Urothelium cell line (cell line): ENCODE measurements at regions not wholly inside any gene's neighbourhood (a gene's known extent, or its start where the extent isn't known, plus 50 kb on each side); places are given as distances from the start of the nearest gene placed in this dataset.

Experiments
- DNase-seq: peaks from one replicate; pipeline ENCODE4 v3.0.0; 2011; ENCODE audit warnings: low spot score, mixed read lengths
- FAIRE-seq: peaks from 2 replicates; lab custom pipeline; 2011; peaks lifted over from hg19 to GRCh38; lab: Jason Lieb, UNC

DNA sequence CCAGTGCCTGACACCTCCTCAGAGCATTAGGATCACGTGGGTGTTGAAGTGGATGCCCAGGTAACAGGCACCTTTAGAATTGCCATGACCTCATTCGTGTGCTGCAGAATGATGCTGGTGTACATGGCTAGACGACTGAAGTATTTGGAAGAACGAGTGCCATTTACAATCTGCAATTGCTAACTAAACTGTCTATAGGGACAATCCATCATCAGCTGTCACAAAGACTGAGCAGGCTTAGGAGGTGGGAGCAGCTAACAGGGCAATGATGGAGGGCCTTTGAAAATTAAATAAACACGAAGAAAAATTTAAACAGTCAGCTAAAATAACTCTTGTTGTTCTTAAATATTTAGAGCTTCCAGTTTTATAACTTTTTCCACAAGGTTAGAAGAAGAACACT is 375.8 kb downstream of the GADD45G start:
- FAIRE-seq: no peak

DNA sequence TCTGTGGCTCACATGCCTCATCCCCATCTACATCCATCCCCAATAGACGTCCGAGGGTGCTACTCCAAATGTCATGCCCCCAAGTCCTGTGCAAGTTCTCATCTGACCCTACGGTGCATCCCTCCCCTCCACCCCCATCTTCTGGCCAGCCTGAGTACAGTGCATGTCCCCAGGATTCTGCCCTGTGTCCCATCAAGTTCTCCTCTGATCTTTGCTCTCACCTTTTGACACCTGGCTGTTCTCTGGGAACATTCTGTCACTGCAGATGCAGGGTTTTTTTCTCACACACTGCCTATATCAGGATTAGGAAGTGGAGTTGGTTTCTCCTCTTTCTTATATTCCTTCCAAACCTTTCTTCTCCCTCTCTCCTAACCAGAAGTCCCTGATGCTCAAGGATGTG is 377.2 kb downstream of the GADD45G start:
- DNase-seq (no peak), FAIRE-seq (no peak)

More for the DNA sequence above, 375.8 kb downstream of the GADD45G start:
- DNase-seq: no peak

DNA sequence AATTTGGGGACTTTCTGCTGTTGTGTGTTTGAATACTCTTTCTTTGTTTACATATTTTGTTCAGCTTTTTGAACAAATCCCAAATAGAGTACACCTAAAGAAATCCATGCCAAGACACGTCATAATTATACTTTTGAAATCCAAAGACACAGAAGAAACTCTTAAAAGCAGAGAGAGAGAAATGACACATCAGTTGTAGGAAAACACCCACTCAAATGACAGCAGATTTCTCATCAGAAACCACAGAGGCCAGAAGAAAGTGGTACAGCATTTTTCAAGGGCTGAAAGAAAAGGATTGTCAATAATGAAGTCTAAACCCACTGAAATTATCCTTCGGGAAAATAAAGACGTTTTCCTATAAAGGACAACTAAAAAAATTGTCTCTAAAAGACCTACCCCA is 378.6 kb downstream of the GADD45G start:
- DNase-seq: no peak
- no peak for FAIRE-seq

DNA sequence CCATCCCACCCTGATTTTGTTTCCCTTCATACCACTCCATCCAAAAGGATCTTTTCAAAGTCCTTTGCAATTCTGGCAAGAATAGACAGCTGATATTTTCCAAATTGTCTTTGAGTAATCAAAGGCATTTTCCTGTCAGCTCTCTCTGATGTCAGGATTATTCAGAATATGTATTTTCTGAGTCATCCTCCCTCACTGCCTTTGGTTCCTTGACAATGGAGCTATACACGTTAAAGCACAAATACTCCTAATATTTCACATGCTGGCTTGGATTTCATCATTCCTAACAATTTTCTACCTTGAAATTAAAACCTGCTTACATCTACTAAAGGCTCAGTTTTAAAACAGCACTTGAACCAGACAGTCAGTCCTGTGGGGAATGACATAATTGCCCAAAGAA is 379.4 kb downstream of the GADD45G start:
- no peak for FAIRE-seq
- no peak for DNase-seq

DNA sequence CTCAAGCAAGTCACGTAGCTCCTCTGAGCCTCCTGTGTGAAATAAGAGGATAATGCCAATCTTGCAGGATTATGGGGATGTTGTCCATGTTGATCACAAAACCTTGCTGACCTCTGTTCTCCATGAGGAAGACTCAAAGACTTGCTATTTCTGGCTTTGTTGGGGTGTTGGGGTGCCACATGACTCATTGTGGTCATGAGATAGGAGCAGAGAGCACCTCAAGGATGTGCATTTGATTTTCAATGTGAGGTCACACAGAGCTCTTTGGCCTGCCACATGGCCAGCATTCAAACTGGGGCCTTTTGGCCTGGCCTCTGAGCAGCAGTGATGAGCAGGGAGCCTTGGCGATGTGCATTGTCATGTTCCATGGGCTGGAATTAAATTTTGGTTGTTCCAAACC is 380.3 kb downstream of the GADD45G start:
- DNase-seq (no peak), FAIRE-seq (no peak)

DNA sequence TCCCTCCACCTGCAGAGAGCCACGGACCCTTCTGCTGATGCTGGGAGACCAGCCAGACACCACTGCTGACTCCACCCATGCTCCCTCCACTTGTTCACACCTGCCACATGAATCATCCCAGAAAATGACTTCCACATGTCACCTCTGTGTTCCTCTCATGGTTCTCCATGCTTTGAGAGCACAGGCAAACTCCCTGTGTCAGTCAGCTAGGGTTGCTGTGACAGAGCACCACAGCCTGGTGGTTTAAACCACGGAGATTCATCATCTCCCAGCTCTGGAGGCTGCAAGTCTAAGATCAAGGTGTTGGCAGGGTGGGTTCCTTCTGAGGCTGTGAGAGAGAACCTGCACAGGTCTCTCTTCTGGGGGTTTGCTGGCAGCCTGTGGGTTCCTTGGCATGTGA is 381.4 kb downstream of the GADD45G start:
- FAIRE-seq: no peak
- no peak for DNase-seq

DNA sequence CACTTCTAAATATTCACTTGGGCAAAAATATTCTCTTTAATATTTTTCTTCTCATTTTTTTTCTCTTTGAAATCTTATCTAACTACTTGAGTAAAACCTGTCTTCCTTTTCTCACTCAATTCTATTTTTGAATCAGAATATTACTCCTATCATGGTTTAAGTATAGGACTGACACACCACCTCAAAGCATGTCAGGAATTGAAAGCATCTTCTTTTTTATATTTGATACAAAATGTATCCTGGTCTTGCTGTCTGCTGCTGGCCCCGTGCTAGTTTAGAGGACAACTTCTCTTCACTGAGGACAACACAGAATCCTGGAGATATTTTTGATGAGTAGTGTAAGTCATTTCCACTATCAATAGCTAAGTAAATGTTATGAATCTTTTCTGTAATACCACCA is 383.6 kb downstream of the GADD45G start:
- FAIRE-seq (no peak), DNase-seq (no peak)

DNA sequence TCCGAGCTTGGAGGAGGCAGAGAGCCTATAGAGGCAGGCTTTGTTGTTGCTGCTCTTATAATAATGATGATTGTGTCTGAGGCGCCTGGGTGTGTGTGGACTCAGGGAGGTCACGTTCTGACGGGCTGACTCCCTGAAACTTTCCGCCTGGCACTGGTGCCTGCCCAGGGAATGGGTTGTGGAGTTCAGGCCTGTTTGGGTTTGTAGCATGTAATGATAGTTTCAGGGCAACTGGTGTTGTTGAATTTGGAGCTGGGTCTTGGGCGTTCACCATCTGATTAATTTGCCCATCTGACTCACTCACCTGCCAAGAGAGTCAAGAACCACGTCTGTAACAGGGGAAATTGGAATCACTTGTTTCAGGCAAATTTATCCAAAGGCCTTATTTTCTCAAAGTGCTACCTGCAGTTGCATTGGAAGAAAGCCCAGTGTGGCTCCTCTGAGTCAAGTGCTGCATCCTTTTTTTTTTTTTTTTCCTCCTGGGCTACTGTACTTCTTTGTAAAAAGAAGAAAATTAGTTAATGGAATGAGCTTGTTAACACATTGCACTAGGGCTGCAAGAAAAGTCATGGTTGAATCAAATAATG is 386.5 kb downstream of the GADD45G start:
- FAIRE-seq (no peak), DNase-seq (no peak)

DNA sequence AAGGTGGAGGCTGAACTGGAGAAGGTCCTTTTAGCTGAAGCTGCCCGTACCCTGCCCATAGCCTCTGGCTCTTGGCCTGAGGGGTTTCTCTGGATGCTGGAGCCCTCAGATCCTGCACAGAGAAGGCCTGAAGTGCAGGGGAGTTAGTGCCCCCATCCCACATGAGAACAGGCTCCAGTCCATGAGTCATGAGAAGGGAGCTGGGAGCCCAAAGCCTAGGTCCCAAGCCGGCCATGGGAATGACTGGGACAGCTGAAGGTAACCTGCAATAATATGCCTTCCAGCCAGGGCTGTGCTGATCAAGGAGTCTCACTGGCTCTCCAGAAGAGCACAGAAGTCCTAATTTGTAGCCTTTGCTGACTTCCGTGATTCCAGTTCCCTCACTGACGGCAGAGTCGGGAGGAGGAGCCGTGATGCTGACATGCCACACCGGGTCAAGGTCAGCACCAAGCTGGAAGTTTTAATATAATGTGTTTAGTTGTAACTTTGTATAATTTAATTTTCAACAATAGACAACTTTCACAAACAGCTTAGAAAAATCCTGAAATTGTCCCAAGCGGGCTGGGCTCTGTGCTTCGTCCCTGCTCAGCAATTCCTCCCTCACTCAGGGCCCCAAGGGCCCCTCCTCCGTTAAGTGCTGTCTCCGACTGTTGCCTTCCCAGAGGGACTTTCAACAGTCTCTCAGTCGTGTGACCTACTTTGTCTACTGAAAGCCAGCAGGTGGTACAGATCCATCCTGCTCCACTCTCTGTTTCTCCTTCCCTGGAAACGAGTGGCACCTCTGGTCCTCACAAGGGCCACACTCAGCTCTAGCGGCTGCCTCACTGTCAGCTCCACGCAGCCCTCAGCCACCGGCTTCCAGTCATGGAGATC is 387.8 kb downstream of the GADD45G start:
- no peak for FAIRE-seq
- DNase-seq: no peak

DNA sequence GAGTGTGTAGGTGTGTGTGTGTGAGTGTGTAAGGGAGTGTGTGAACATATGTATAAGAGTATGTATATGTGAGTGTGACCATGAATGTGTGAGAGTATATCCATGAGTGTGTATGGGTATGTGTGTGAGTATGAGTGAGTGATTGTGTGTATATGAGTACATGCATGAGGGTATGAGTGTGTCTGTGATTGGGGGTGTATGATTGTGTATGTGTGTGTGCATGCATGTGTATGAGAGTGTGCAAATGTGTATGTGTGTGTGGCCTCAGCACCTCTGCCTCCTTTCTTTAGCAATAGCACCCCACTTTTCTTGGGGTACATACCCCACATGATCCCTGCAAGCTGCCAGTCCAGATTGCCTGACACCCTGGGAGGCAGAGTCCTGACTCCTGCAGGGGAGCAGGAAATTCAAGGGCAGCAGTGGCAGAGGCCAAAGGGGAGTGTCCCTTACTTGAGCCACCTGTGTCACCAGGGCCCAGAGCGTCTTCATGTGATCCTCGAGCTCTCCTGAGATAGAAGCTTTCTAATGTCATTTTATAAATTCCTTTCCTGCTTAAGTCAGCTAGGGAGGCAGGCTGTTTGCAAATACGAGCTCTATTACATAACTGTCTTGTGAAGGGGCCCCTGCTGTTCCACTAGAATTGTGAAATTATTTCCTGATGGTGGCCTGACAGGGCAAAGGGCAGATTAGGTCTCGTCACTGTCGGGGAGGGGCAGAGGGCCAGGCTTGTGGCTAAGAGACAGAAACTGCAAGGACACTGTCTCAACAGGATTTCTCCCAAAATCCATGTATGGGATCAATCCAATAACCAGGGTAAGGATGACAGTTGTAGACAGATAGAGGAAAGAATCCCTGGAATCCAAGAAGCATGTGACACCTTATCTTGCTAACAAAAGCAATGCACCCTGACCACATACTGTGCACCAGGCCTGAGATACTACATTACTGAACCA is 389.1 kb downstream of the GADD45G start:
- no peak for FAIRE-seq
- DNase-seq: peak; percentile 38

DNA sequence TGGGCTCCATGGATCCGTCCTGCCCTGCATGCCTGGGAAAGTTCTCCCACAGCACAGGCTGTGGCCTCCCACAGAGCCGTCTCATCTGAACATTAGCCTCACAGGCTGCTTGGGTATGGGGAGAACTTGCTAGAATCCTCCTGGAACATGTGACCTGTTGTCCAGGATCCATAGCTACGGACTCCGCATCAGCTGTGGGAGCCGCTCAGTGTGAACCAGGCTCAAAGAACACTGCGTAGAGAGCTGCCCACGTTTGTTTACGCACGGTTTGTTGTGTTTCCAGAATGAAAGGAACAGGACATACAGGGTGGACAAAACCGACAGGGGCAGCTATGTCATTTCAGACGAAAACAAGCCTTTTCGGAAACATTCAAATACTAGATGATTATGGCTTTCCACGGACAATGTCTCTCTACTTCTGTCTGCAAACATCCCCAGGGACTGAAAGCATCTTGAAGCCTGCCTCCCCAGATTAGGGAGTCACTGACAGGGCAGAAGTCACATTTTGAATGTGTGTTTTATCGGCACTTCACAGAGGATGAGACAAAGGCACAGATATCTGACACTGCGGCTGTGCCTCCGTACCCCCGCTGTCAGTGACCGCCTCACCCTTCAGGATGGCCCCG is 390.3 kb downstream of the GADD45G start:
- FAIRE-seq (no peak), DNase-seq (no peak)

DNA sequence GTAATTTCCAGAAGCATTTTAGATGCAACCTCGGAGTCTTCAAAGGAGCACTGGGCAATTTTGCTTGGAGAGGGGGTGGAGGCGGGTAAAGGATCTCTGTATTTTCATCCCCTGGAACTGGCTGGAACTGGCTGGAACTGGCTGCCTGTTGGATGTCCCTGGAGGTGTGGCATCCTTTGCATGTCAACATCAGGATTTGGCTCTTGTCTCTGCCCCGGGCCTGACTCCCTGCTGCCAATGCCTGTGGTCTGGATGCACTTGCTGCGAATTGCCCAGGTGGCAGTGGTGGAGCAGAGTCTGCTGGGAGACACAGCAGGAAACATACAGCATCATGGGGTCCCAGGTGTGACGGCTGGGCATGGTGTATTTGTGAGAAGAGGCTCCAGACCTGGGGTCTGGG is 391.3 kb downstream of the GADD45G start:
- DNase-seq (no peak), FAIRE-seq (no peak)

DNA sequence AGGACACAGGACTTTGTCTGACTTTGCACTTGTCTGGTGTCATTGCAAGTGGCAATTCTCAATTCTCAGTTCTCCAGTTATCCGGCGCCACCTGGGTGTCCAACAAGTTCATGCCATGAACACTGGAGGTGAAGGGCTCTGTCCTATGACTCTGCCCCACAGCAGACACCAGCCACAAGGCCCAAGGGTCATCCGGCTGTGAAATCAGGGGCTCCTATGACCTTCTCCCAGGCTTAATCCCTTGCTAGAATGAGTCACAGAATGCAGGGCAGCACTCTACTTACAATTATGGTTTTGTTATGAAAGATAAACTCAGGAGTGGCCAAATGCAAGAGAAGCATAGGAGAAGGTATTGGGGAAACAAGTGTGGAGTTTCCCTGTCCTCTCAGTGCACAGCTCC is 392.0 kb downstream of the GADD45G start:
- FAIRE-seq: no peak

DNA sequence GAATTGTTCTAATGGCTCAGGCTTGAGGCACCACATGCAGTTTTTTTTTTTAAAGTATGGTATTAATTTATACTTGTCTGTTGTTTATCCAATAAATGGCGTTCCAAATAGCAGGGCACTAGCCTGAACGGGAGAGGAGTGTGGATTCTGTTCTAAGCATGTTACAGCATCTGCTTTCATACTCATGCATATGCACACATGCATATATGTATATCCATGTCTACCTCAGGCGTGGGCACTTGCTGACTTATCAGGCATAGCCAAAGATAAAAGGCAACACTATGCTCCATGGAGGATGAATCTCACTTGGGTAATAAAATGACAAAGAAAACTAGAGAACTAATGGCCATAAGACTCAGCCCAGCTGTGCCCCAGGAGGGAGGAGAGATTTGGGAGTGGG is 393.8 kb downstream of the GADD45G start:
- no peak for FAIRE-seq
- DNase-seq: no peak

More for the DNA sequence above, 392.0 kb downstream of the GADD45G start:
- DNase-seq: no peak

DNA sequence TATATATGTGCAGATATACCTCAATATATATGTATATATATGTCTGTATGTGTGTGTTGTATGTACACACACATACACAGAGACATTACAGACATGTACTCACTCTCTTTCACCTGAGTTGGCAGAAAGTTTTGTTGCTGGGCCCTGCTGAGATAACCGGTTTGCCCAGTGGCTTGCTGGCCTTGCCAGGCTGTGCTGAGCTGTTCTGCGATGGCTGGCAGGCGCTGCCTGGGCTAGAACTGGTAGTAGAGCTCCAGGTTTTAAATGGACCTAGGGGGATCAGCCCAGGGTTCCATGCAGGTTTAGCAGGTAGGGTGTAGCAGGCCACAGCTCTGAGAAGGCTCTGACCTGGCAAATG is 394.3 kb downstream of the GADD45G start:
- no peak for DNase-seq
- FAIRE-seq: no peak

DNA sequence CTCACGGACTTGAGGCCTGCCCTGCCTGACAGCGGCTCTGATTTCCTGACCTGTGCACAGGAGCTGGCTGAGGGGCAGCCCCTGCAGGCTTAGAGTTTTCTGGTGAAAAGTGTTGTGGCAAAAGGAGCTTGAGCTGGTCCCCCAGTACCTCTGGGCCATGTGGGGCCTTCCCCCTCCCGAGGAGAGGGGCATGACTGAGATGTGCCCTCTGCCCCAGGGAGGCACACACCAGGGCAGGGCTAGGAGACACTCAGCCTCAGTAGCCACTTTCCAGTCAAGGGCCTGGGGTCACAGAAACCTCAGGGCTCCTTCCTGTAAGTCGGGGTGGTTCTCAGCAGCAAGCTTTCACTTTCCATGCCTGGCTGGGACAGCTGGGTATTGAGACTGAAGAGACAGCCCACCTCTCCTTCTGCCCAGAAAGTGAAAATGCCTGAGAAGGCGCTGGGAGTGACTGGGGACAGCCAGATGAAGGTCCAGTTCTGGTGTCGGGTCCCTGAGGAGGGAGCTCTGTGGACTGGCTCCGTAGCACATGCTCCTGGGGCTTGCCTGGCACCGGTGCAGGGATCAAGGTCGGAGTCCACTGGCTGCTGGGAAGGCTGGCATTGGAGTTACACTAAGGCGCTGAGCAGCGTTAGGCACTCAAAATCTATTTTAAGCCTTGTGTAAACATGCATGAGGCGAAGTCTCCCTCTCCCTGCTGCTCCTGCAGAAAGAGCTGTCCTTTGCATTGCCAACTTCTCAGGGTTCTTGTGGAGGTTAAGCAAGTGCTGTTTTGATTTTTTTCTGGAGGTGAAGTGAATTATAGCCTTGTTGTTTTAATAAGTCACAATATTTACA is 394.9 kb downstream of the GADD45G start:
- no peak for FAIRE-seq

DNA sequence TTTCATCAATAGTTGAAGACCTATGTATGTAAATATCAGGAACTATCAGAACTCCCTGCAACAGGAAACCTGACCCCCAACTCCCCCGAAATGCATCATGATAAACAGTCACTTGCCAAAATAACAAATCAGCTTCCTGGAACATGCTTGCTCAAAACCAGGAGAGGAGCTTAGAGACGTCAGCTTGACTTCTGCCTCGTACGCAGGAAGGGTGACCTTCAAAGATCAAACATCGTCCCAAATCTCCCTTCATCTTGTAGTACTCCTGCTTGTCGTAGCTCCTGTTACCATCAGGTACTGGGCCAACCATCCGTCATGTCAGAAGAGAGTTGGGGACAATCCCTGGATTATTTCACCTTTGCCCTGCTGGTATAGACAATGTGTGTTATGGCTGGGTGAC is 396.1 kb downstream of the GADD45G start:
- no peak for FAIRE-seq

More for the DNA sequence above, 394.9 kb downstream of the GADD45G start:
- peak; percentile 51 for DNase-seq

DNA sequence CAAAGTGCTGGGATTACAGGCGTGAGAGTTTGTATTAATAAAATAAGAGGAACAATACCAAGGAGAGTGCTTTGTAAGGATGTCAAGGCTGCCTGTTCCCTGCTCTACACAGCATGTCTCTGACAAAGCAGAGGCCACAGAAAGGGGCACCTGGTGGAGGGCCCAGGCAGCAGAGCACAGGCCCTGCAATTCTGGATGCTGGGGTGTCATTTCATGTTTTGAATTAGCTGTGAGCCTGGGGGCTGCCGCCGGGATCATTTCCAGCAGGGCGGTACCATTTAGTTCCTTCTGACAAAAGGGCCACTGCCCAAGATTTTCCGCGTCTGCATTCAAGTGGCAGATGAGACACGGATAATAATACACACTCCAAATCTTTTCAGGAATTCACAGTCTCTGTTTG is 396.9 kb downstream of the GADD45G start:
- FAIRE-seq: no peak

More for the DNA sequence above, 396.1 kb downstream of the GADD45G start:
- DNase-seq: no peak

DNA sequence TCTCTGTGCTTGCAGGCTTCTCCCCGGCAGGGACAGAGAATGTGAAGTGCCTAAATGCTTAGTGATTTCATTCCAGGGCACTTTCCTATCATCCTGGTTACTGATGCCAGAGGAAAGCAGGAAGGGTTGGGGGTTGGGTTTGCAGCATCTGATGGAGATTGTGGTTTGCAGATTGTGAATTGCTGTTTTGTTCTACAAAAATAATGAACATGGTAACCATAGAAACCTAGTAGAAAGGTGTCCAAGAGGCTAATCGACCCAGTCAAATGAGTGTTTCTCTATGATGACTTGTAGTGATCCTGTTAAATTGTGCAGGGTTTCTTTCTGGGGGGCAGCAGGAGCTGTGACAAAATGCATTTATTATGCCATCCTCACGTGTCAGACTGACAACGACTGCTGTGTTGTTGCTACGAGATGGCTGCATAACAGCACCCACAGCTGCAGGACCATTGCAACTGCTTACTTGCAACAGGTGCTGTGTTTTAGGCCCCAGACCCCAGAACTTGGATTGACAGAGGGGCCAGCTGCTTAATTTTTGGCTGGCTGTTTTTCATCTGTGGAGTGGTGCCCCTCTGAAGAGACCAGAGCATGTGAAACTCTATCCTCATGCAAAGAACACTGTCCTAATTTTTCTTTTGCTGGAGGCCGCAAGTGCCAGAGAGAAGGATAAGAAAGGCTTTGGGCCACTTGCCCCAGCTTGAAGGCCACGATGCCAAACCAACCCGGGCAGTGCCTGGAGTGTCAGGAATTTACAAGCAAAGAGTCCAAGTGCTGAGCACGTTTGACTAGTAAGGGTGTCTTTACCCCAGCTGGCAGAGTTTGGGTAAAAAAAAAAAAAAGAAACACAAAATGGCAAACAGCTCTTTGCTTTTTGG is 397.8 kb downstream of the GADD45G start:
- FAIRE-seq: no peak
- no peak for DNase-seq

More for the DNA sequence above, 396.9 kb downstream of the GADD45G start:
- DNase-seq: no peak
